Uterus (tissue), 3 donors: ENCODE measurements at regions not wholly inside any gene's neighbourhood (a gene's known extent, or its start where the extent isn't known, plus 50 kb on each side); places are given as distances from the start of the nearest gene placed in this dataset.

ENCODE experiments used
- DNase-seq, 2 donors: peaks; one replicate each; pipeline ENCODE4 v3.0.0-alpha.2; 2019 to 2020
- H3K27ac ChIP-seq, 2 donors: fragments of 200-600 bp; sonication (generic); 1 replicate in 1 of 2; 2 replicates in 1 of 2; pipeline ENCODE4 v1.5.1; 2016 to 2018
- H3K27me3 ChIP-seq, 2 donors: fragments of 200-600 bp; sonication (generic); one replicate each; pipeline ENCODE4 v1.5.1; 2018 to 2019; ENCODE audit warnings: control low read depth in 1 of 2
- H3K36me3 ChIP-seq, 2 donors: fragments of 200-600 bp; sonication (generic); one replicate each; pipeline ENCODE4 v1.5.1; 2019; ENCODE audit warnings: control low read depth in 1 of 2
- H3K4me1 ChIP-seq, 2 donors: fragments of 200-600 bp; sonication (generic); one replicate each; pipeline ENCODE4 v1.5.1; 2018 to 2019; ENCODE audit warnings: control low read depth in 1 of 2
- H3K4me3 ChIP-seq, 2 donors: fragments of 200-600 bp; sonication (generic); 1 replicate in 1 of 2; 2 replicates in 1 of 2; pipeline ENCODE4 v1.5.1; 2018 to 2019; ENCODE audit warnings: mild to moderate bottlenecking in 1 of 2
- H3K9me3 ChIP-seq, 2 donors: fragments of 200-600 bp; sonication (generic); one replicate each; pipeline ENCODE4 v1.5.1; 2019; ENCODE audit warnings: control low read depth in 1 of 2
- CTCF ChIP-seq, 4 experiments: fragments of 200-600 bp in 2 of 4; fragments of 450-650 bp in 2 of 4; sonication (generic) in 2 of 4; IDR thresholded peaks; one replicate each; pipeline ENCODE4 v1.5.1; 2016 to 2019; ENCODE audit warnings: antibody characterized with exemption in 4 of 4, mild to moderate bottlenecking in 2 of 4, moderate library complexity in 1 of 4
- POLR2A ChIP-seq, 2 donors: fragments of 450-650 bp; IDR thresholded peaks; one replicate each; pipeline ENCODE4 v1.6.1; 2016; ENCODE audit warnings: antibody characterized with exemption in 2 of 2, mild to moderate bottlenecking in 1 of 2, moderate library complexity in 1 of 2
- intact Hi-C: fragments of 100-400 bp; cut with DNase I; formaldehyde crosslinking; loops from one replicate; pipeline ENCODE4 v1.15.1; 2023; ENCODE audit warnings: low total_unique reads
- donor health status: DM: yes; HTN: yes; CAD: no.

DNA sequence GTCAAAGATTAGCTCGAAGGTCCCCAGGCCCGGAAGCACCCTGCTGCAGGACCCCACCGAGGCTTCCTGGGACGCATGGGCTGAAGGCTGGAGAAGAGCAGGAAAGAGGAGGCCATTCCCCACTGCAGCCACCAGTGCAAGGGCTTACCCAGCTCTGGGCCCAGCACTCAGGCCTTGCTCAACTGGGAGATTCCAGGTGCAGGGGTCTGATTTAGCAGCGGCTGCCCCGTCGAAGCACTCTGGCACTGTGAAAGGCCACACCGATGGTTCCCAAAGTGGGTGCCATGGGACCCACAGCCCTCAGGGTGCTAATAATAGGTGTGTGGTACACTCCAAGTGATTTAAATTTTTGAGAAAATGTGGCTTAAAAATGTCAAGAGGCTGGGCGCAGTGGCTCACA is 130.9 kb downstream of the OAT start:
- Histone ChIP-seq H3K4me1 (no peaks in the 10 kb centered on the region), H3K27me3 (no peaks in the 10 kb centered on the region), H3K9me3 (no peaks in the 10 kb centered on the region), H3K36me3 (no peaks in the 10 kb centered on the region), H3K27ac (no peak overlapping the region), H3K4me3 (no peak overlapping the region)
- TF ChIP-seq CTCF (IDR thresholded peaks at IDR 0.05) (no peak), POLR2A (IDR thresholded peaks at IDR 0.05) (no peak)
- DNase-seq, result peak in 1 of 2 donors; percentile 1
- intact Hi-C loops, result no loop called here

DNA sequence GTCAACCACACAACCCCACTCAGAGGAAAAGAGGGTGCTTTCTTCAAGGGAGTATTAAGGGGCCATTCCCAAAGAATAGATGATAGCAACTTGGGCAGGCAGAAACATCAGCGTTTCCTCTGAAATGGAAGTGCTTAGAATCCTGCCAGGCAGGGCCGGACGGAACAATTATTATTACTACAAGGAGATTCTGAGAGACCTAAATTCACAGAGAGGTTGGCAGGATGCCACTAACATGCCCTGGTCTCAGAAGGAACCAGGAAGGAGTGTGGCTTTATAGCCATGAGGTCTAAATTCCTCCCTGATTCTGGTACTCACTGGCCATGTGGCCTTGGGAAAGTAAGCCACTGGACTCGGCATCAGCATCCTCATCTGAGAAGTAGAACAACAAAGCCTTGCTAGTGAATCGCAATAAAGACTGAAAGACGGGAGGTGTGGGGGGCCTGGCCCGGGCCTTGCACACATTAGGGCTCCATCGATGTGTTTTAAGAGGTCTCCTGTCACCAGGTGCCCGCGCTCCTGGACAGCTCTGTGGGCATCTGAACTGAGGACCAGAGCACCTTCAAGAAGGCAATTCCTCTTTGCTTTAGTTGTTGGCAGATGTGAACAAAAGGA is 131.5 kb downstream of the OAT start:
- Histone ChIP-seq H3K36me3 (no peaks in the 10 kb centered on the region), H3K4me1 (no peaks in the 10 kb centered on the region), H3K27ac (no peak overlapping the region), H3K9me3 (no peaks in the 10 kb centered on the region), H3K4me3 (no peak overlapping the region), H3K27me3 (no peaks in the 10 kb centered on the region)
- DNase-seq, result peak in 1 of 2 donors; percentile 2
- intact Hi-C loops, result no loop called here
- no peak for TF ChIP-seq POLR2A (IDR thresholded peaks at IDR 0.05)
- no peak for TF ChIP-seq CTCF (IDR thresholded peaks at IDR 0.05)

GRCh38 chr10:124286621-124287020 is 132.1 kb downstream of the OAT start:
- no peak overlapping the region for H3K4me3 ChIP-seq
- H3K36me3 ChIP-seq, result no peaks in the 10 kb centered on the region
- TF ChIP-seq POLR2A (IDR thresholded peaks at IDR 0.05) (no peak), CTCF (IDR thresholded peaks at IDR 0.05) (no peak)
- H3K9me3 ChIP-seq, result no peaks in the 10 kb centered on the region
- no peaks in the 10 kb centered on the region for H3K27me3 ChIP-seq
- H3K4me1 ChIP-seq, result no peaks in the 10 kb centered on the region
- DNase-seq, result no peak
- H3K27ac ChIP-seq, result no peak overlapping the region
- intact Hi-C loops, result no loop called here

GRCh38 chr10:124285587-124286527 is 132.9 kb downstream of the OAT start:
- H3K36me3 ChIP-seq, result no peaks in the 10 kb centered on the region
- H3K4me1 ChIP-seq, result no peaks in the 10 kb centered on the region
- no peak overlapping the region for H3K4me3 ChIP-seq
- DNase-seq, result no peak
- no peaks in the 10 kb centered on the region for H3K9me3 ChIP-seq
- H3K27ac ChIP-seq, result no peak overlapping the region
- intact Hi-C loops, result no loop called here
- TF ChIP-seq CTCF (IDR thresholded peaks at IDR 0.05) (no peak), POLR2A (IDR thresholded peaks at IDR 0.05) (no peak)
- no peaks in the 10 kb centered on the region for H3K27me3 ChIP-seq

GRCh38 chr10:124283949-124284250 is 134.8 kb downstream of the OAT start:
- H3K27ac ChIP-seq, result no peak overlapping the region
- no peaks in the 10 kb centered on the region for H3K4me1 ChIP-seq
- no peaks in the 10 kb centered on the region for H3K36me3 ChIP-seq
- no peaks in the 10 kb centered on the region for H3K27me3 ChIP-seq
- no peak for DNase-seq
- no peak overlapping the region for H3K4me3 ChIP-seq
- intact Hi-C loops, result no loop called here
- TF ChIP-seq CTCF (IDR thresholded peaks at IDR 0.05) (no peak), POLR2A (IDR thresholded peaks at IDR 0.05) (no peak)
- H3K9me3 ChIP-seq, result no peaks in the 10 kb centered on the region
